HepG2 (cell line): ENCODE measurements at regions not wholly inside any gene's neighbourhood (a gene's known extent, or its start where the extent isn't known, plus 50 kb on each side); places are given as distances from the start of the nearest gene placed in this dataset.

Source experiments
- EHMT2 ChIP-seq: fragments of 200-600 bp; sonication (generic); IDR thresholded peaks from 2 replicates; pipeline ENCODE4 v1.7.0; 2017; ENCODE audit warnings: antibody characterized with exemption, low read depth, low read length, borderline replicate concordance
- ESRRA ChIP-seq: sonication (generic); formaldehyde crosslinking; IDR thresholded peaks from 2 replicates; pipeline ENCODE4 v1.5.1; 2020; ENCODE audit warnings: mild to moderate bottlenecking, low read depth, missing genetic modification reagents
- GATAD2A ChIP-seq: IDR thresholded peaks from 2 replicates; pipeline ENCODE4 v1.6.1; 2016
- HHEX ChIP-seq: IDR thresholded peaks from 2 replicates; pipeline ENCODE4 v1.6.1; 2016; ENCODE audit warnings: control low read depth
- HNF4A ChIP-seq: sonication (generic); formaldehyde crosslinking; IDR thresholded peaks from 2 replicates; pipeline ENCODE4 v1.4.0; 2020; ENCODE audit warnings: missing genetic modification reagents
- IRF2 ChIP-seq: IDR thresholded peaks from 2 replicates; pipeline ENCODE4 v1.6.1; 2018; ENCODE audit warnings: missing genetic modification reagents, missing compliant biosample characterization
- ISL2 ChIP-seq: sonication (generic); formaldehyde crosslinking; IDR thresholded peaks from 2 replicates; pipeline ENCODE4 v1.5.0; 2020; ENCODE audit warnings: missing genetic modification reagents
- KDM5B ChIP-seq: sonication (generic); formaldehyde crosslinking; IDR thresholded peaks from 2 replicates; pipeline ENCODE4 v1.4.0; 2020; ENCODE audit warnings: missing genetic modification reagents, mild to moderate bottlenecking, borderline replicate concordance
- MIER3 ChIP-seq: IDR thresholded peaks from 2 replicates; pipeline ENCODE4 v1.6.1; 2016; ENCODE audit warnings: missing compliant biosample characterization, borderline replicate concordance
- MIXL1 ChIP-seq: IDR thresholded peaks from 2 replicates; pipeline ENCODE4 v1.6.1; 2016
- NCOA2 ChIP-seq: sonication (generic); formaldehyde crosslinking; IDR thresholded peaks from 2 replicates; pipeline ENCODE4 v1.8.0; 2022; ENCODE audit warnings: inconsistent platforms
- NR2C2 ChIP-seq: sonication (generic); formaldehyde crosslinking; IDR thresholded peaks from 2 replicates; pipeline ENCODE4 v1.4.0; 2020; ENCODE audit warnings: missing genetic modification reagents, mild to moderate bottlenecking, moderate library complexity, borderline replicate concordance
- NR2F2 ChIP-seq: IDR thresholded peaks from 2 replicates; pipeline ENCODE4 v1.6.1; 2012; ENCODE audit warnings: low read depth, inconsistent platforms, borderline replicate concordance
- PITX1 ChIP-seq: sonication (generic); formaldehyde crosslinking; IDR thresholded peaks from 2 replicates; pipeline ENCODE4 v1.5.1; 2020; ENCODE audit warnings: mild to moderate bottlenecking, missing genetic modification reagents
- SALL1 ChIP-seq: sonication (generic); formaldehyde crosslinking; IDR thresholded peaks from 2 replicates; pipeline ENCODE4 v1.8.0; 2022; ENCODE audit warnings: mild to moderate bottlenecking, missing genetic modification reagents
- SKI ChIP-seq: fragments of 450-650 bp; IDR thresholded peaks from one replicate; pipeline ENCODE4 v1.6.1; 2018; ENCODE audit warnings: mild to moderate bottlenecking; ENCODE audit not compliant: partially characterized antibody
- SMYD3 ChIP-seq: sonication (generic); formaldehyde crosslinking; IDR thresholded peaks from 2 replicates; pipeline ENCODE4 v1.8.1; 2023; ENCODE audit warnings: mild to moderate bottlenecking, missing genetic modification reagents
- WIZ ChIP-seq: sonication (generic); formaldehyde crosslinking; IDR thresholded peaks from 2 replicates; pipeline ENCODE4 v1.5.1; 2020; ENCODE audit warnings: mild to moderate bottlenecking, missing genetic modification reagents
- ZBTB3 ChIP-seq: sonication (generic); formaldehyde crosslinking; IDR thresholded peaks from 2 replicates; pipeline ENCODE4 v1.4.0; 2020; ENCODE audit warnings: low read depth, mild to moderate bottlenecking, moderate library complexity, missing genetic modification reagents, borderline replicate concordance
- ZNF564 ChIP-seq: sonication (generic); formaldehyde crosslinking; IDR thresholded peaks from 2 replicates; pipeline ENCODE4 v1.8.1; 2023; ENCODE audit warnings: mild to moderate bottlenecking, missing genetic modification reagents
- TF ChIP-seq, protein P1 (sequence below): sonication (generic); formaldehyde crosslinking; IDR thresholded peaks from 2 replicates; pipeline ENCODE4 v1.4.0; 2020; ENCODE audit warnings: missing genetic modification reagents
- TF ChIP-seq, protein P2 (sequence below): sonication (generic); formaldehyde crosslinking; IDR thresholded peaks from 2 replicates; pipeline ENCODE4 v1.5.1; 2020; ENCODE audit warnings: mild to moderate bottlenecking, missing genetic modification reagents, moderate library complexity
- TF ChIP-seq, protein P3 (sequence below): sonication (generic); formaldehyde crosslinking; IDR thresholded peaks from 2 replicates; pipeline ENCODE4 v1.5.1; 2020; ENCODE audit warnings: mild to moderate bottlenecking, missing genetic modification reagents
- TF ChIP-seq, protein P4 (sequence below): sonication (generic); formaldehyde crosslinking; IDR thresholded peaks from 2 replicates; pipeline ENCODE4 v1.5.0; 2020; ENCODE audit warnings: missing genetic modification reagents

DNA sequence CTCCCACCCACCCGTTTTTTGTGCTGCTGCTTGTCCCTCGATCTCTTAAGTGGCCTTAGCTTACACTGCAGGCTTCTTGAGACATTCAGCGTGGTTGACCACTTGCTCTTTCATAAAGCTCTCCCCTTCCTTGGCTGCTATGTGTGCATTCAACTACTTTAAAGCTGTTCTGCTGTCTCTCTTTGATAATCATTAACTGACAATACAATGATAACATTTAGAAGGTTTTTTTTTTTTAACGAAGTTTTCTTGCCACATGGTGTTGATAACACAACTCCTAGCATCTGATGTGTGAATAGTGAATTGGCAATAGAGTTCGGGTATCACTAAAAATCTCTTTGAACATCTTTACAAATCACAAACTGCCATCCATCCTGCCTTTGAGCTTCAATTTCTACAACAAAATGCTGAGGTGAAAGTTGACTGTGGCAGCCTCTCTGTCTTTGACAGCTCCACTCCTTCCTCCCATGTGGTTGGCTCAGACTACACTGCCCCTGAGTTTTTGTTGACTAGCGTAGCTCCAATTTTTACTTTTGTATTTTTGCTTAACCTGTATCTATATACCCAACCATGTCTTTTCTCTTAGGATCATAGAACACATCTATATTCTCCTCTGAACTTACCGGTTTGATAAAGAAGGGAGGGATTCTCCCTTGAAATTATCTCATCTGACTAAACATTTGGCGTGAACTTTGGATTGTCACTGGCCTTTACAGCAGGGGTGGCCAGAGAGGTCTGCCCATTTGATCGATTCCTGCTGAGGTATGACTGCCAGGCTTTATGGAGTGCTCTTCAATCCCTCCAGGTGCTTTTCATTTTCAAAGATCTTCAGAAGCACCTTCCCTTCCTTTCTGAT, 409.4 kb upstream of the CD180 start (continued):
- TF ChIP-seq, protein P1, sequence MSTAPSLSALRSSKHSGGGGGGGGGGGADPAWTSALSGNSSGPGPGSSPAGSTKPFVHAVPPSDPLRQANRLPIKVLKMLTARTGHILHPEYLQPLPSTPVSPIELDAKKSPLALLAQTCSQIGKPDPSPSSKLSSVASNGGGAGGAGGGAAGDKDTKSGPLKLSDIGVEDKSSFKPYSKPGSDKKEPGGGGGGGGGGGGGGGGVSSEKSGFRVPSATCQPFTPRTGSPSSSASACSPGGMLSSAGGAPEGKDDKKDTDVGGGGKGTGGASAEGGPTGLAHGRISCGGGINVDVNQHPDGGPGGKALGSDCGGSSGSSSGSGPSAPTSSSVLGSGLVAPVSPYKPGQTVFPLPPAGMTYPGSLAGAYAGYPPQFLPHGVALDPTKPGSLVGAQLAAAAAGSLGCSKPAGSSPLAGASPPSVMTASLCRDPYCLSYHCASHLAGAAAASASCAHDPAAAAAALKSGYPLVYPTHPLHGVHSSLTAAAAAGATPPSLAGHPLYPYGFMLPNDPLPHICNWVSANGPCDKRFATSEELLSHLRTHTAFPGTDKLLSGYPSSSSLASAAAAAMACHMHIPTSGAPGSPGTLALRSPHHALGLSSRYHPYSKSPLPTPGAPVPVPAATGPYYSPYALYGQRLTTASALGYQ (CRISPR knock-in tag), result peak; percentile 45; the same call in 1 of the 2 replicates
- TF ChIP-seq NCOA2 (CRISPR knock-in tag) (peak; percentile 73), ISL2 (0 out of 2 replicates have a peak, but pooled peaks have one; percentile 24), MIXL1 (CRISPR knock-in tag) (0 out of 2 replicates have a peak, but pooled peaks have one; percentile 52), WIZ (no peak), EHMT2 (peak; percentile 74; the same call in 1 of the 2 replicates), SALL1 (peak; percentile 81), MIER3 (peak; percentile 67; the same call in 1 of the 2 replicates), HHEX (CRISPR knock-in tag) (no peak), SMYD3 (CRISPR knock-in tag) (no peak), ZBTB3 (CRISPR knock-in tag) (no peak), ZNF564 (CRISPR knock-in tag) (0 out of 2 replicates have a peak, but pooled peaks have one; percentile 27), SKI (peak; percentile 21), PITX1 (CRISPR knock-in tag) (peak; percentile 74; the same call in 1 of the 2 replicates), GATAD2A (CRISPR knock-in tag) (peak; percentile 43; the same call in 1 of the 2 replicates), HNF4A (CRISPR knock-in tag) (peak; percentile 95), ESRRA (CRISPR knock-in tag) (no peak), NR2F2 (peak; percentile 21; the same call in 1 of the 2 replicates), IRF2 (CRISPR knock-in tag) (peak; percentile 49; the same call in 1 of the 2 replicates), NR2C2 (CRISPR knock-in tag) (no peak), KDM5B (CRISPR knock-in tag) (no peak)
- TF ChIP-seq, protein P2, sequence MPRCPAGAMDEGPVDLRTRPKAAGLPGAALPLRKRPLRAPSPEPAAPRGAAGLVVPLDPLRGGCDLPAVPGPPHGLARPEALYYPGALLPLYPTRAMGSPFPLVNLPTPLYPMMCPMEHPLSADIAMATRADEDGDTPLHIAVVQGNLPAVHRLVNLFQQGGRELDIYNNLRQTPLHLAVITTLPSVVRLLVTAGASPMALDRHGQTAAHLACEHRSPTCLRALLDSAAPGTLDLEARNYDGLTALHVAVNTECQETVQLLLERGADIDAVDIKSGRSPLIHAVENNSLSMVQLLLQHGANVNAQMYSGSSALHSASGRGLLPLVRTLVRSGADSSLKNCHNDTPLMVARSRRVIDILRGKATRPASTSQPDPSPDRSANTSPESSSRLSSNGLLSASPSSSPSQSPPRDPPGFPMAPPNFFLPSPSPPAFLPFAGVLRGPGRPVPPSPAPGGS (CRISPR knock-in tag), result no peak; the same call in 1 of the 2 replicates
- TF ChIP-seq, protein P3, sequence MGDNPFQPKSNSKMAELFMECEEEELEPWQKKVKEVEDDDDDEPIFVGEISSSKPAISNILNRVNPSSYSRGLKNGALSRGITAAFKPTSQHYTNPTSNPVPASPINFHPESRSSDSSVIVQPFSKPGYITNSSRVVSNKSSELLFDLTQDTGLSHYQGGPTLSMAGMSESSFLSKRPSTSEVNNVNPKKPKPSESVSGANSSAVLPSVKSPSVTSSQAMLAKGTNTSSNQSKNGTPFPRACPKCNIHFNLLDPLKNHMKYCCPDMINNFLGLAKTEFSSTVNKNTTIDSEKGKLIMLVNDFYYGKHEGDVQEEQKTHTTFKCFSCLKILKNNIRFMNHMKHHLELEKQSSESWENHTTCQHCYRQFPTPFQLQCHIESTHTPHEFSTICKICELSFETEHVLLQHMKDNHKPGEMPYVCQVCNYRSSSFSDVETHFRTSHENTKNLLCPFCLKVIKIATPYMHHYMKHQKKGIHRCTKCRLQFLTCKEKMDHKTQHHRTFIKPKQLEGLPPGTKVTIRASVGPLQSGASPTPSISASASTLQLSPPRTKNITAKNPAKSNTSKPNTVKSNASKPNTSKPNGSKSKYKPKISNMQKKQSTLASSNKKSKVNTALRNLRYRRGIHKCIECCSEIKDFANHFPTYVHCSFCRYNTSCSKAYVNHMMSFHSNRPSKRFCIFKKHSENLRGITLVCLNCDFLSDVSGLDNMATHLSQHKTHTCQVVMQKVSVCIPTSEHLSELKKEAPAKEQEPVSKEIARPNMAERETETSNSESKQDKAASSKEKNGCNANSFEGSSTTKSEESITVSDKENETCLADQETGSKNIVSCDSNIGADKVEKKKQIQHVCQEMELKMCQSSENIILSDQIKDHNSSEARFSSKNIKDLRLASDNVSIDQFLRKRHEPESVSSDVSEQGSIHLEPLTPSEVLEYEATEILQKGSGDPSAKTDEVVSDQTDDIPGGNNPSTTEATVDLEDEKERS (CRISPR knock-in tag), result no peak
- TF ChIP-seq, protein P4, sequence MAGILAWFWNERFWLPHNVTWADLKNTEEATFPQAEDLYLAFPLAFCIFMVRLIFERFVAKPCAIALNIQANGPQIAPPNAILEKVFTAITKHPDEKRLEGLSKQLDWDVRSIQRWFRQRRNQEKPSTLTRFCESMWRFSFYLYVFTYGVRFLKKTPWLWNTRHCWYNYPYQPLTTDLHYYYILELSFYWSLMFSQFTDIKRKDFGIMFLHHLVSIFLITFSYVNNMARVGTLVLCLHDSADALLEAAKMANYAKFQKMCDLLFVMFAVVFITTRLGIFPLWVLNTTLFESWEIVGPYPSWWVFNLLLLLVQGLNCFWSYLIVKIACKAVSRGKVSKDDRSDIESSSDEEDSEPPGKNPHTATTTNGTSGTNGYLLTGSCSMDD, result no peak
